AG04450 (cell line): ENCODE measurements at regions not wholly inside any gene's neighbourhood (a gene's known extent, or its start where the extent isn't known, plus 50 kb on each side); places are given as distances from the start of the nearest gene placed in this dataset.
A peak's percentile ranks its signal among the peaks of the same experiment; 100 is the strongest.

Experiments
- CTCF ChIA-PET: fragments of 300-600, 350-600 bp; formaldehyde crosslinking; extraction: SDS; loops from one replicate; lab custom pipeline; 2022; ENCODE audit warnings: antibody characterized with exemption, inconsistent platforms; lab: Charles Lee
- POLR2A ChIA-PET: fragments of 350-600 bp; formaldehyde crosslinking; extraction: SDS; loops from one replicate; lab custom pipeline; 2021; ENCODE audit warnings: antibody characterized with exemption, inconsistent platforms; lab: Yijun Ruan, JAX
- DNase-seq: peaks from one replicate; pipeline ENCODE4 v3.0.0-alpha.2; 2011; ENCODE audit warnings: low read depth, low spot score
- H3K27ac ChIP-seq: one replicate; pipeline ENCODE4 v1.5.1; 2012; ENCODE audit warnings: low read depth, low read length, control low read depth
- H3K27me3 ChIP-seq: one replicate; pipeline ENCODE4 v1.6.0; 2012; ENCODE audit warnings: low read length; ENCODE audit not compliant: control insufficient read depth, insufficient read depth
- H3K4me3 ChIP-seq: 2 replicates; pipeline ENCODE4 v1.5.1; 2011; ENCODE audit warnings: mild to moderate bottlenecking, low read depth, low read length, control low read depth
- H3K9me3 ChIP-seq: 2 replicates; pipeline ENCODE4 v1.5.1; 2012; ENCODE audit warnings: low read length; ENCODE audit not compliant: control insufficient read depth, insufficient read depth
- CTCF ChIP-seq: IDR thresholded peaks from 2 replicates; pipeline ENCODE4 v1.5.1; 2011; ENCODE audit warnings: low read depth, low read length, control low read depth, inconsistent platforms

GRCh38 chr2:67858886-67859285 lies 203.9 kb downstream of the C1D start:
- H3K27ac ChIP-seq, result no peak overlapping the region
- no peaks in the 10 kb centered on the region for H3K9me3 ChIP-seq
- no peak for DNase-seq
- H3K27me3 ChIP-seq, result peaks cover 9% of the 10 kb centered on the region
- ChIA-PET POLR2A (no interaction called here), CTCF (interaction anchor here (3.0 kb wide), 1 partner anchor 12 kb away, joined by 11 read pairs; no protein-coding TSS in a partner anchor)
- no peak for TF ChIP-seq CTCF
- H3K4me3 ChIP-seq, result no peak overlapping the region

GRCh38 chr2:67865917-67866316 lies 196.9 kb downstream of the C1D start:
- DNase-seq, result no peak
- H3K9me3 ChIP-seq, result no peaks in the 10 kb centered on the region
- H3K4me3 ChIP-seq, result no peak overlapping the region
- CTCF ChIA-PET, result no interaction called here
- H3K27me3 ChIP-seq, result peaks cover 2% of the 10 kb centered on the region
- H3K27ac ChIP-seq, result no peak overlapping the region
- no peak for TF ChIP-seq CTCF
- POLR2A ChIA-PET, result no interaction called here

GRCh38 chr2:67867735-67868134 lies 195.1 kb downstream of the C1D start:
- peak; percentile 18 for DNase-seq
- no peak for TF ChIP-seq CTCF
- H3K9me3 ChIP-seq, result no peaks in the 10 kb centered on the region
- ChIA-PET CTCF (interaction anchor here (1.1 kb wide), 1 partner anchor 22 kb away, joined by 4 read pairs; no protein-coding TSS in a partner anchor), POLR2A (interaction anchor here (0.6 kb wide), 1 partner anchor 30 kb away, joined by 7 read pairs; no protein-coding TSS in a partner anchor)
- no peak overlapping the region for H3K4me3 ChIP-seq
- no peak overlapping the region for H3K27ac ChIP-seq
- peaks cover 2% of the 10 kb centered on the region for H3K27me3 ChIP-seq

- CTCF ChIA-PET, result interaction anchor here (1.3 to 1.5 kb wide), 2 partner anchors 25 to 221 kb away, joined by 3 to 4 read pairs; no protein-coding TSS in a partner anchor
Measured at GRCh38 chr2:67871686-67872412, 191.0 kb downstream of the C1D start.

More at GRCh38 chr2:67871686-67872412, 191.0 kb downstream of the C1D start:
- DNase-seq, result no peak
- Histone ChIP-seq H3K27me3 (no peaks in the 10 kb centered on the region), H3K9me3 (no peaks in the 10 kb centered on the region), H3K4me3 (no peak overlapping the region), H3K27ac (no peak overlapping the region)
- TF ChIP-seq CTCF, result no peak
- POLR2A ChIA-PET, result no interaction called here
